HEK293 (cell line): ENCODE measurements at regions not wholly inside any gene's neighbourhood (a gene's known extent, or its start where the extent isn't known, plus 50 kb on each side); places are given as distances from the start of the nearest gene placed in this dataset.

ENCODE experiments used
- CTCF ChIA-PET: fragments of 350-600 bp; formaldehyde crosslinking; extraction: SDS; loops from one replicate; lab custom pipeline; 2021; ENCODE audit warnings: antibody characterized with exemption; lab: Yijun Ruan, JAX
- POLR2A ChIA-PET: fragments of 300-600 bp; formaldehyde crosslinking; extraction: SDS; loops from one replicate; lab custom pipeline; 2020; ENCODE audit warnings: antibody characterized with exemption, inconsistent platforms; lab: Yijun Ruan, JAX
- H3K27ac ChIP-seq: fragments of 200-500 bp; sonication (Bioruptor generic); 2 replicates; pipeline ENCODE4 v1.5.1; 2014; ENCODE audit warnings: low read depth, low read length, control low read depth, inconsistent platforms; ENCODE audit errors: extremely low read depth
- H3K36me3 ChIP-seq, 2 experiments: fragments of 200-500 bp in 1 of 2; sonication (Bioruptor generic) in 1 of 2; 1 replicate in 1 of 2; 2 replicates in 1 of 2; pipeline ENCODE4 v1.5.1; 2014 to 2017; ENCODE audit warnings: inconsistent platforms in 2 of 2, low read length in 2 of 2; ENCODE audit not compliant: control insufficient read depth in 2 of 2, insufficient read depth in 1 of 2
- H3K4me1 ChIP-seq: fragments of 200-500 bp; sonication (Bioruptor generic); 2 replicates; pipeline ENCODE4 v1.5.1; 2014; ENCODE audit warnings: mild to moderate bottlenecking, low read length, inconsistent platforms; ENCODE audit not compliant: control insufficient read depth, insufficient read depth
- H3K4me3 ChIP-seq: 2 replicates; pipeline ENCODE4 v1.5.1; 2011; ENCODE audit warnings: low read depth, mild to moderate bottlenecking, control low read depth, low read length, moderate library complexity
- H3K9me3 ChIP-seq: fragments of 200-500 bp; sonication (Bioruptor generic); 2 replicates; pipeline ENCODE4 v1.5.1; 2014; ENCODE audit warnings: low read depth, low read length, inconsistent platforms; ENCODE audit not compliant: control insufficient read depth, insufficient read depth
- MYNN ChIP-seq: fragments of 450-650 bp; formaldehyde crosslinking; IDR thresholded peaks from 2 replicates; pipeline ENCODE4 v1.5.1; 2016; ENCODE audit warnings: missing biosample characterization, missing genetic modification characterization, borderline replicate concordance
- SCRT1 ChIP-seq: fragments of 450-650 bp; formaldehyde crosslinking; IDR thresholded peaks from 2 replicates; pipeline ENCODE4 v1.5.1; 2016; ENCODE audit warnings: missing biosample characterization, missing genetic modification characterization, borderline replicate concordance
- SCRT2 ChIP-seq: fragments of 450-650 bp; formaldehyde crosslinking; IDR thresholded peaks from 2 replicates; pipeline ENCODE4 v1.5.1; 2016; ENCODE audit warnings: missing biosample characterization, missing genetic modification characterization
- YY2 ChIP-seq: fragments of 450-650 bp; formaldehyde crosslinking; IDR thresholded peaks from 2 replicates; pipeline ENCODE4 v1.5.1; 2016; ENCODE audit warnings: missing biosample characterization, missing genetic modification characterization
- ZFP3 ChIP-seq: fragments of 450-650 bp; formaldehyde crosslinking; IDR thresholded peaks from 2 replicates; pipeline ENCODE4 v1.5.1; 2016; ENCODE audit warnings: low read depth, missing biosample characterization, missing genetic modification characterization
- ZNF157 ChIP-seq: fragments of 450-650 bp; formaldehyde crosslinking; IDR thresholded peaks from 2 replicates; pipeline ENCODE4 v1.5.1; 2016; ENCODE audit warnings: missing biosample characterization, missing genetic modification characterization
- ZNF16 ChIP-seq: fragments of 450-650 bp; formaldehyde crosslinking; IDR thresholded peaks from 2 replicates; pipeline ENCODE4 v1.5.1; 2016; ENCODE audit warnings: low read depth, missing biosample characterization, missing genetic modification characterization
- ZNF184 ChIP-seq: fragments of 450-650 bp; IDR thresholded peaks from 2 replicates; pipeline ENCODE4 v1.5.1; 2018; ENCODE audit warnings: missing biosample characterization, mild to moderate bottlenecking, missing genetic modification characterization
- ZNF202 ChIP-seq: fragments of 450-650 bp; formaldehyde crosslinking; IDR thresholded peaks from 2 replicates; pipeline ENCODE4 v1.5.1; 2016; ENCODE audit warnings: missing biosample characterization, missing genetic modification characterization, borderline replicate concordance
- ZNF211 ChIP-seq: fragments of 450-650 bp; formaldehyde crosslinking; IDR thresholded peaks from 2 replicates; pipeline ENCODE4 v1.5.1; 2016; ENCODE audit warnings: low read depth, missing biosample characterization, missing genetic modification characterization
- ZNF248 ChIP-seq: fragments of 450-650 bp; formaldehyde crosslinking; IDR thresholded peaks from 2 replicates; pipeline ENCODE4 v1.5.1; 2017; ENCODE audit warnings: missing biosample characterization, missing genetic modification characterization
- ZNF292 ChIP-seq: fragments of 450-650 bp; formaldehyde crosslinking; IDR thresholded peaks from 2 replicates; pipeline ENCODE4 v1.5.1; 2016; ENCODE audit warnings: low read depth, missing biosample characterization, missing genetic modification characterization, borderline replicate concordance
- ZNF302 ChIP-seq: fragments of 450-650 bp; formaldehyde crosslinking; IDR thresholded peaks from 2 replicates; pipeline ENCODE4 v1.5.1; 2016; ENCODE audit warnings: missing biosample characterization, missing genetic modification characterization, low read depth
- ZNF350 ChIP-seq: fragments of 450-650 bp; formaldehyde crosslinking; IDR thresholded peaks from 2 replicates; pipeline ENCODE4 v1.5.0; 2017; ENCODE audit warnings: missing biosample characterization, mild to moderate bottlenecking, missing genetic modification characterization
- ZNF366 ChIP-seq: fragments of 450-650 bp; formaldehyde crosslinking; conservative IDR thresholded peaks from 2 replicates; pipeline ENCODE4 v1.5.1; 2016; ENCODE audit warnings: missing biosample characterization, missing genetic modification characterization
- ZNF394 ChIP-seq: fragments of 450-650 bp; formaldehyde crosslinking; IDR thresholded peaks from 2 replicates; pipeline ENCODE4 v1.5.1; 2016; ENCODE audit warnings: missing biosample characterization, missing genetic modification characterization, mild to moderate bottlenecking, moderate library complexity, borderline replicate concordance
- ZNF473 ChIP-seq: fragments of 450-650 bp; formaldehyde crosslinking; IDR thresholded peaks from 2 replicates; pipeline ENCODE4 v1.5.1; 2017; ENCODE audit warnings: missing biosample characterization, missing genetic modification characterization
- ZNF48 ChIP-seq: fragments of 450-650 bp; formaldehyde crosslinking; IDR thresholded peaks from 2 replicates; pipeline ENCODE4 v1.5.1; 2016; ENCODE audit warnings: missing biosample characterization, missing genetic modification characterization
- ZNF514 ChIP-seq: fragments of 450-650 bp; formaldehyde crosslinking; IDR thresholded peaks from 2 replicates; pipeline ENCODE4 v1.5.1; 2016; ENCODE audit warnings: missing biosample characterization, missing genetic modification characterization
- ZNF560 ChIP-seq: fragments of 450-650 bp; formaldehyde crosslinking; IDR thresholded peaks from 2 replicates; pipeline ENCODE4 v1.5.1; 2017; ENCODE audit warnings: missing biosample characterization, missing genetic modification characterization, borderline replicate concordance
- ZNF624 ChIP-seq: fragments of 450-650 bp; formaldehyde crosslinking; IDR thresholded peaks from 2 replicates; pipeline ENCODE4 v1.5.1; 2017; ENCODE audit warnings: missing biosample characterization, missing genetic modification characterization
- ZNF670 ChIP-seq: fragments of 450-650 bp; formaldehyde crosslinking; IDR thresholded peaks from 2 replicates; pipeline ENCODE4 v1.5.1; 2016; ENCODE audit warnings: missing biosample characterization, missing genetic modification characterization, low read depth
- ZNF791 ChIP-seq: fragments of 450-650 bp; formaldehyde crosslinking; IDR thresholded peaks from 2 replicates; pipeline ENCODE4 v1.5.1; 2016; ENCODE audit warnings: missing biosample characterization, missing genetic modification characterization
- ZSCAN16 ChIP-seq: fragments of 450-650 bp; formaldehyde crosslinking; IDR thresholded peaks from 2 replicates; pipeline ENCODE4 v1.5.1; 2016; ENCODE audit warnings: missing biosample characterization, missing genetic modification characterization
- TF ChIP-seq, protein P1 (sequence below): fragments of 450-650 bp; formaldehyde crosslinking; optimal IDR thresholded peaks from 2 replicates; pipeline ENCODE3; 2016; ENCODE audit warnings: missing biosample characterization, mild to moderate bottlenecking, missing genetic modification characterization
- TF ChIP-seq, protein P2 (sequence below): fragments of 450-650 bp; formaldehyde crosslinking; IDR thresholded peaks from 2 replicates; pipeline ENCODE4; 2016; ENCODE audit warnings: missing biosample characterization, missing genetic modification characterization
- TF ChIP-seq, protein P3 (sequence below): fragments of 450-650 bp; formaldehyde crosslinking; IDR thresholded peaks from 2 replicates; pipeline ENCODE4 v1.5.1; 2017; ENCODE audit warnings: missing biosample characterization, missing genetic modification characterization
- TF ChIP-seq, protein P4 (sequence below): fragments of 450-650 bp; formaldehyde crosslinking; IDR thresholded peaks from 2 replicates; pipeline ENCODE4 v1.5.1; 2016; ENCODE audit warnings: missing biosample characterization, missing genetic modification characterization
- TF ChIP-seq, protein P5 (sequence below): fragments of 450-650 bp; formaldehyde crosslinking; IDR thresholded peaks from 2 replicates; pipeline ENCODE4 v1.5.1; 2016; ENCODE audit warnings: missing biosample characterization, missing genetic modification characterization, low read depth

DNA sequence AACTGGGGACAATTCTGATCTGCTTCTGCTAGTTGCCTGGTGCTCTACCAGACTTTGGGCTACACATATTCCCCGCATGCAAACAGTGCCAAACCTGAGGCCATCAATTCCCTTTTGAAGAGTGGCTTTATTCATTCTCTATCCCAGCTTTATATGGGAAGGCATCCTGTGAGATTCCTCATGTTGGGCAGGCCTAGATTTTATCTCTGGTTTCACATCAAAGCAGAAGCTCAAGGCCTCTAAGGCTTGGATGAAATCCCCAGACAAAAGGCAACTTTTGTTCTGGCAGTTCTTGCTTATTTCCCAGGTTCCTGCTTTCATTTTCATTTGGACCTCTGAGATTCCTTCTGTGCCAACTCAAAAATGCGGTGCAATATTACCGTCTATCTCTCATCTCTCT lies 648.8 kb downstream of the QKI start:
- Histone ChIP-seq H3K36me3 (no peaks in the 10 kb centered on the region), H3K9me3 (no peaks in the 10 kb centered on the region), H3K4me3 (no peak overlapping the region), H3K27ac (no peak overlapping the region), H3K4me1 (no peaks in the 10 kb centered on the region)
- ChIA-PET POLR2A (no interaction called here), CTCF (no interaction called here)
- TF ChIP-seq MYNN (tag by site-specific recombination) = no peak
- TF ChIP-seq, protein P1, sequence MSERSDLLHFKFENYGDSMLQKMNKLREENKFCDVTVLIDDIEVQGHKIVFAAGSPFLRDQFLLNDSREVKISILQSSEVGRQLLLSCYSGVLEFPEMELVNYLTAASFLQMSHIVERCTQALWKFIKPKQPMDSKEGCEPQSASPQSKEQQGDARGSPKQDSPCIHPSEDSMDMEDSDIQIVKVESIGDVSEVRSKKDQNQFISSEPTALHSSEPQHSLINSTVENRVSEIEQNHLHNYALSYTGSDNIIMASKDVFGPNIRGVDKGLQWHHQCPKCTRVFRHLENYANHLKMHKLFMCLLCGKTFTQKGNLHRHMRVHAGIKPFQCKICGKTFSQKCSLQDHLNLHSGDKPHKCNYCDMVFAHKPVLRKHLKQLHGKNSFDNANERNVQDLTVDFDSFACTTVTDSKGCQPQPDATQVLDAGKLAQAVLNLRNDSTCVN = no peak
- TF ChIP-seq ZNF248 = no peak
- no peak for TF ChIP-seq ZNF394 (tag by site-specific recombination)
- no peak for TF ChIP-seq ZNF791 (tag by site-specific recombination)
- TF ChIP-seq ZSCAN16 (tag by site-specific recombination) = no peak
- no peak for TF ChIP-seq ZNF211
- no peak for TF ChIP-seq ZNF48 (tag by site-specific recombination)
- TF ChIP-seq ZNF202 (tag by site-specific recombination) = no peak
- no peak for TF ChIP-seq ZNF157 (tag by site-specific recombination)
- TF ChIP-seq ZNF624 (tag by site-specific recombination) = no peak
- TF ChIP-seq ZNF560 = no peak
- TF ChIP-seq ZNF514 = no peak
- no peak for TF ChIP-seq YY2 (tag by site-specific recombination)
- TF ChIP-seq, protein P2, sequence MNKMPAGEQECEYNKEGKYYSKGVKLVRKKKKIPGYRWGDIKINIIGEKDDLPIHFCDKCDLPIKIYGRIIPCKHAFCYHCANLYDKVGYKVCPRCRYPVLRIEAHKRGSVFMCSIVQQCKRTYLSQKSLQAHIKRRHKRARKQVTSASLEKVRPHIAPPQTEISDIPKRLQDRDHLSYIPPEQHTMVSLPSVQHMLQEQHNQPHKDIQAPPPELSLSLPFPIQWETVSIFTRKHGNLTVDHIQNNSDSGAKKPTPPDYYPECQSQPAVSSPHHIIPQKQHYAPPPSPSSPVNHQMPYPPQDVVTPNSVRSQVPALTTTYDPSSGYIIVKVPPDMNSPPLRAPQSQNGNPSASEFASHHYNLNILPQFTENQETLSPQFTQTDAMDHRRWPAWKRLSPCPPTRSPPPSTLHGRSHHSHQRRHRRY (tag by site-specific recombination) = no peak

DNA sequence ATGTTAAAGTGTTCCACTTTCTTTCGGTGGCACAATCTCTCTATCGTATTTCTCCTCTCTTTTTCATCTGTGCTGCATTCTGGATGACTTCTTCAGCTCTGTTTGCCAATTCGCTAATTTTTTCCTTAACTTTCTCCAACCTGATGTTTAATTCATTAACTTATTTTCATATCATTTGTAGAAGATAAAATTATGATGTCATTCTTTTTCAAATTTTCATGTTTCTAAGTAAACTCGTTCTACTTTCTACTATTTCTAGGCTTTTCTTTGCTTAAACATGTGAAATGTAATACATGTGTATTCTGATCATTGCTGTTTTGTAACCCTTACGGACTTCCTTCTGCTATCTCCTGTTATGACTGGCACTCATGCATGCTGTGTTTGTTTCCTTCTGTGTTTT lies 648.4 kb downstream of the QKI start:
- POLR2A ChIA-PET = no interaction called here
- H3K9me3 ChIP-seq = no peaks in the 10 kb centered on the region
- CTCF ChIA-PET = interaction anchor here (0.7 kb wide), 1 partner anchor 642 kb away, joined by 3 read pairs; no protein-coding TSS in a partner anchor

DNA sequence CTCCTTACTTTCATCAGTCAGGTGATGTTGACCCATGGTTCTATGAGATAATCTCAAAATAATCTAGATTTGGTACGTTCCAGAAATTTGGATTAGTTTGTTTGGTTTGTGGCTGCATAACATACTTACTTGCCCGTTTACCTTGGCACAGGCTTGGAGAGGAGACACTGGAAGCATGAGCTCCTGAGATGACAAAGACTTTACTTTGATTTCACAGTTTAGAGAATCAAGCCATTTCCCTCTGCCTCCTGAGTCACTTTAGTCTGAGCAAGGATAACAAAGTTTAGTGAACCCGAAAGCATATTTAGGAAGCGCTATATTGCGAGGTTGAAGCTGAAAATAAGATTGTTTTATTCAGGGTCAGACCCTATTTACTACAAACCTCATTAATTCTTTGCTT lies 643.4 kb downstream of the QKI start:
- POLR2A ChIA-PET = no interaction called here
- H3K36me3 ChIP-seq = no peaks in the 10 kb centered on the region
- no peak overlapping the region for H3K27ac ChIP-seq
- H3K4me3 ChIP-seq = no peak overlapping the region
- CTCF ChIA-PET = no interaction called here
- no peaks in the 10 kb centered on the region for H3K4me1 ChIP-seq
- H3K9me3 ChIP-seq = no peaks in the 10 kb centered on the region
- TF ChIP-seq SCRT2 (tag by site-specific recombination) (no peak), ZNF16 (tag by site-specific recombination) (no peak), ZNF157 (tag by site-specific recombination) (no peak), ZNF302 (tag by site-specific recombination) (no peak), ZNF350 (tag by site-specific recombination) (no peak), ZNF473 (tag by site-specific recombination) (no peak), ZNF292 (tag by site-specific recombination) (no peak), ZFP3 (tag by site-specific recombination) (no peak), SCRT1 (tag by site-specific recombination) (no peak), ZNF514 (no peak), ZNF184 (tag by site-specific recombination) (no peak)
- TF ChIP-seq, protein P3, sequence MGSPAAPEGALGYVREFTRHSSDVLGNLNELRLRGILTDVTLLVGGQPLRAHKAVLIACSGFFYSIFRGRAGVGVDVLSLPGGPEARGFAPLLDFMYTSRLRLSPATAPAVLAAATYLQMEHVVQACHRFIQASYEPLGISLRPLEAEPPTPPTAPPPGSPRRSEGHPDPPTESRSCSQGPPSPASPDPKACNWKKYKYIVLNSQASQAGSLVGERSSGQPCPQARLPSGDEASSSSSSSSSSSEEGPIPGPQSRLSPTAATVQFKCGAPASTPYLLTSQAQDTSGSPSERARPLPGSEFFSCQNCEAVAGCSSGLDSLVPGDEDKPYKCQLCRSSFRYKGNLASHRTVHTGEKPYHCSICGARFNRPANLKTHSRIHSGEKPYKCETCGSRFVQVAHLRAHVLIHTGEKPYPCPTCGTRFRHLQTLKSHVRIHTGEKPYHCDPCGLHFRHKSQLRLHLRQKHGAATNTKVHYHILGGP = no peak
- TF ChIP-seq, protein P4, sequence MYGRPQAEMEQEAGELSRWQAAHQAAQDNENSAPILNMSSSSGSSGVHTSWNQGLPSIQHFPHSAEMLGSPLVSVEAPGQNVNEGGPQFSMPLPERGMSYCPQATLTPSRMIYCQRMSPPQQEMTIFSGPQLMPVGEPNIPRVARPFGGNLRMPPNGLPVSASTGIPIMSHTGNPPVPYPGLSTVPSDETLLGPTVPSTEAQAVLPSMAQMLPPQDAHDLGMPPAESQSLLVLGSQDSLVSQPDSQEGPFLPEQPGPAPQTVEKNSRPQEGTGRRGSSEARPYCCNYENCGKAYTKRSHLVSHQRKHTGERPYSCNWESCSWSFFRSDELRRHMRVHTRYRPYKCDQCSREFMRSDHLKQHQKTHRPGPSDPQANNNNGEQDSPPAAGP = no peak

More for the DNA sequence above, 648.4 kb downstream of the QKI start:
- Histone ChIP-seq H3K27ac (no peak overlapping the region), H3K36me3 (no peaks in the 10 kb centered on the region), H3K4me1 (no peaks in the 10 kb centered on the region), H3K4me3 (no peak overlapping the region)
- TF ChIP-seq ZNF670 (tag by site-specific recombination) = no peak
- TF ChIP-seq ZNF366 (tag by site-specific recombination) = no peak
- TF ChIP-seq, protein P5, sequence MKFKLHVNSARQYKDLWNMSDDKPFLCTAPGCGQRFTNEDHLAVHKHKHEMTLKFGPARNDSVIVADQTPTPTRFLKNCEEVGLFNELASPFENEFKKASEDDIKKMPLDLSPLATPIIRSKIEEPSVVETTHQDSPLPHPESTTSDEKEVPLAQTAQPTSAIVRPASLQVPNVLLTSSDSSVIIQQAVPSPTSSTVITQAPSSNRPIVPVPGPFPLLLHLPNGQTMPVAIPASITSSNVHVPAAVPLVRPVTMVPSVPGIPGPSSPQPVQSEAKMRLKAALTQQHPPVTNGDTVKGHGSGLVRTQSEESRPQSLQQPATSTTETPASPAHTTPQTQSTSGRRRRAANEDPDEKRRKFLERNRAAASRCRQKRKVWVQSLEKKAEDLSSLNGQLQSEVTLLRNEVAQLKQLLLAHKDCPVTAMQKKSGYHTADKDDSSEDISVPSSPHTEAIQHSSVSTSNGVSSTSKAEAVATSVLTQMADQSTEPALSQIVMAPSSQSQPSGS = peak; percentile 63; the same call in 1 of the 2 replicates
- no peak for TF ChIP-seq SCRT1 (tag by site-specific recombination)
